Right ventricle myocardium superior (tissue), 1 donor: ENCODE measurements at regions not wholly inside any gene's neighbourhood (a gene's known extent, or its start where the extent isn't known, plus 50 kb on each side); places are given as distances from the start of the nearest gene placed in this dataset.
"Not testable (repeated sequence)": the region's sequence is repeated elsewhere in the genome, so short reads cannot be mapped to it uniquely, and the experiment has no call there.

ENCODE experiments used
- ATAC-seq: fragments of 200-7000 bp; cut with Tn5 transposase; one replicate; pipeline ENCODE4 v1.9.1; 2020; ENCODE audit warnings: mild to moderate bottlenecking; ENCODE audit not compliant: poor library complexity
- DNase-seq: peaks from one replicate; pipeline ENCODE4 v3.0.0-alpha.2; 2020
- intact Hi-C: fragments of 100-400 bp; cut with DNase I; formaldehyde crosslinking; loops from one replicate; pipeline ENCODE4 v1.11.2; 2022
- donor health status: DM: no; HTN: yes; CAD: no; lungs with severe emphysema.

- ATAC-seq, intact Hi-C loops, DNase-seq: not testable (repeated sequence)
Observed at GRCh38 chr9:61061059-61061458, 128.8 kb upstream of the SPATA31A7 start.

DNA sequence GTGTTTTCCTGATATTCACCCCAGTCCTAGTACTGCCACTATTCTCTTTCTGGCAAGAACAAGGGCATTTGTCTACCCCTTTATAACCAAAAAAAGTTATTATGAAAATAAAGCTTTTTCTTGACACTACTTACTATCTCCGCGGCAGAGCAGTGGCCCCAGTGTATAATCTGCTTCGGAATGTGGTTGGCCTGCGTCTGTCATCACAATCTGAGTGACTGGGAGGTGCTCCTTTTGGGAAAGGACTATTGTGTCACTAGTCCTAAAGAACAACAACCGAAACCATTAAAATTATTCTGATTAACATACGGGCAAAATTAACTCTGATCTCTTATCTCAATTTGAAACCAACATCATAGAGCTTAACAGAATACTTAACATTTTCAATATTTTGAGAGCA lies 117.0 kb upstream of the SPATA31A7 start:
- DNase-seq, intact Hi-C loops: not testable (repeated sequence)
- ATAC-seq = peak; percentile 75

- ATAC-seq, DNase-seq, intact Hi-C loops: not testable (repeated sequence)
Observed at GRCh38 chr9:61081785-61082184, 108.1 kb upstream of the SPATA31A7 start.

- DNase-seq, ATAC-seq, intact Hi-C loops: not testable (repeated sequence)
Observed at GRCh38 chr9:61085392-61085791, 104.4 kb upstream of the SPATA31A7 start.

GRCh38 chr9:61122448-61122847 lies 67.4 kb upstream of the SPATA31A7 start:
- intact Hi-C loops, ATAC-seq, DNase-seq: not testable (repeated sequence)
